GM19043 (cell line): ENCODE measurements at regions not wholly inside any gene's neighbourhood (a gene's known extent, or its start where the extent isn't known, plus 50 kb on each side); places are given as distances from the start of the nearest gene placed in this dataset.
"Not testable (repeated sequence)": the region's sequence is repeated elsewhere in the genome, so short reads cannot be mapped to it uniquely, and the experiment has no call there.

Experiments used
- ATAC-seq: cut with Tn5 transposase; IDR thresholded peaks from one replicate; pipeline ENCODE4 v1.9.1; 2021; ENCODE audit warnings: low read depth; ENCODE audit not compliant: unreplicated experiment

GRCh38 chr13:50250401-50250800, 235.2 kb downstream of the KCNRG start:
- no peak for ATAC-seq

GRCh38 chr13:50255639-50256038, 240.4 kb downstream of the KCNRG start:
- no peak for ATAC-seq

GRCh38 chr13:50256536-50257321, 241.5 kb downstream of the KCNRG start:
- ATAC-seq = not testable (repeated sequence)

- ATAC-seq = no peak
Observed at GRCh38 chr13:50257646-50258045, 242.4 kb downstream of the KCNRG start.

- no peak for ATAC-seq
Observed at GRCh38 chr13:50261130-50261901, 246.1 kb downstream of the KCNRG start.

- ATAC-seq = no peak
Observed at GRCh38 chr13:50267066-50267465, 251.8 kb downstream of the KCNRG start.

- ATAC-seq = no peak
Observed at GRCh38 chr13:50267917-50268316, 252.7 kb downstream of the KCNRG start.

GRCh38 chr13:50268500-50268899, 253.3 kb downstream of the KCNRG start:
- ATAC-seq = no peak

GRCh38 chr13:50274181-50274580, 258.9 kb downstream of the KCNRG start:
- ATAC-seq = no peak

- ATAC-seq = no peak
Observed at GRCh38 chr13:50275392-50276063, 260.3 kb downstream of the KCNRG start.

GRCh38 chr13:50276550-50276949, 261.3 kb downstream of the KCNRG start:
- ATAC-seq = no peak

- ATAC-seq = no peak
Observed at GRCh38 chr13:50277127-50277526, 261.9 kb downstream of the KCNRG start.

- ATAC-seq = no peak
Observed at GRCh38 chr13:50277906-50278305, 262.7 kb downstream of the KCNRG start.

GRCh38 chr13:50280441-50280937, 265.2 kb downstream of the KCNRG start:
- ATAC-seq = no peak

GRCh38 chr13:50282016-50282415, 266.8 kb downstream of the KCNRG start:
- no peak for ATAC-seq

- no peak for ATAC-seq
Observed at GRCh38 chr13:50283017-50283416, 267.8 kb downstream of the KCNRG start.

- ATAC-seq = peak; percentile 76
Observed at GRCh38 chr13:50284540-50284939, 269.3 kb downstream of the KCNRG start.

GRCh38 chr13:50285283-50285682, 270.0 kb downstream of the KCNRG start:
- ATAC-seq = no peak

- no peak for ATAC-seq
Observed at GRCh38 chr13:50286324-50286723, 271.1 kb downstream of the KCNRG start.

GRCh38 chr13:50290186-50290585, 274.9 kb downstream of the KCNRG start:
- no peak for ATAC-seq

- ATAC-seq = no peak
Observed at GRCh38 chr13:50291611-50292010, 276.4 kb downstream of the KCNRG start.
